KMS-11 (cell line): ENCODE measurements at regions not wholly inside any gene's neighbourhood (a gene's known extent, or its start where the extent isn't known, plus 50 kb on each side); places are given as distances from the start of the nearest gene placed in this dataset.

ENCODE experiments used
- H2AFZ ChIP-seq: fragments of 200-600 bp; sonication (generic); 2 replicates; pipeline ENCODE4 v1.6.1; 2016; ENCODE audit warnings: antibody characterized with exemption, mixed run types, low read depth
- H3K27ac ChIP-seq: fragments of 200-600 bp; sonication (generic); 2 replicates; pipeline ENCODE4 v1.6.1; 2016; ENCODE audit warnings: mild to moderate bottlenecking, mixed run types
- H3K27me3 ChIP-seq: fragments of 200-600 bp; sonication (generic); 2 replicates; pipeline ENCODE4 v1.6.1; 2017; ENCODE audit warnings: mild to moderate bottlenecking, low read depth, mixed run types, moderate library complexity; ENCODE audit not compliant: insufficient read depth
- H3K36me3 ChIP-seq: fragments of 200-600 bp; sonication (generic); 2 replicates; pipeline ENCODE4 v1.6.1; 2017; ENCODE audit warnings: mild to moderate bottlenecking, mixed run types; ENCODE audit not compliant: insufficient read depth
- H3K4me1 ChIP-seq: fragments of 200-600 bp; sonication (generic); 2 replicates; pipeline ENCODE4 v1.6.1; 2016; ENCODE audit warnings: mild to moderate bottlenecking, low read depth, mixed run types; ENCODE audit not compliant: poor library complexity, severe bottlenecking
- H3K4me2 ChIP-seq: fragments of 200-600 bp; sonication (generic); 2 replicates; pipeline ENCODE4 v1.7.0; 2016; ENCODE audit warnings: mild to moderate bottlenecking, mixed run types
- H3K4me3 ChIP-seq: fragments of 200-600 bp; sonication (generic); IDR thresholded peaks from 2 replicates; pipeline ENCODE4 v1.6.1; 2017; ENCODE audit warnings: low read depth, low read length, mixed read lengths; ENCODE audit not compliant: insufficient read depth
- H3K79me2 ChIP-seq: fragments of 200-600 bp; sonication (generic); 2 replicates; pipeline ENCODE4 v1.6.1; 2016; ENCODE audit warnings: low read depth, mixed run types; ENCODE audit not compliant: insufficient read depth
- H3K9ac ChIP-seq: fragments of 200-600 bp; sonication (generic); 2 replicates; pipeline ENCODE4 v1.6.1; 2016; ENCODE audit warnings: mild to moderate bottlenecking, mixed run types
- H4K20me1 ChIP-seq: fragments of 200-600 bp; sonication (generic); 2 replicates; pipeline ENCODE4 v1.6.1; 2016; ENCODE audit warnings: mild to moderate bottlenecking, mixed run types; ENCODE audit not compliant: insufficient read depth
- TF ChIP-seq, protein P1 (sequence below): fragments of 200-600 bp; sonication (generic); conservative IDR thresholded peaks from 2 replicates; pipeline ENCODE4 v1.6.1; 2017; ENCODE audit warnings: low read depth, mild to moderate bottlenecking, antibody characterized with exemption, low read length, moderate library complexity, mixed read lengths

GRCh38 chr2:16085073-16085472 is 144.7 kb downstream of the MYCN start:
- no peaks in the 10 kb centered on the region for H4K20me1 ChIP-seq
- no peaks in the 10 kb centered on the region for H3K4me1 ChIP-seq
- H3K4me3 ChIP-seq: no peak overlapping the region
- TF ChIP-seq, protein P1, sequence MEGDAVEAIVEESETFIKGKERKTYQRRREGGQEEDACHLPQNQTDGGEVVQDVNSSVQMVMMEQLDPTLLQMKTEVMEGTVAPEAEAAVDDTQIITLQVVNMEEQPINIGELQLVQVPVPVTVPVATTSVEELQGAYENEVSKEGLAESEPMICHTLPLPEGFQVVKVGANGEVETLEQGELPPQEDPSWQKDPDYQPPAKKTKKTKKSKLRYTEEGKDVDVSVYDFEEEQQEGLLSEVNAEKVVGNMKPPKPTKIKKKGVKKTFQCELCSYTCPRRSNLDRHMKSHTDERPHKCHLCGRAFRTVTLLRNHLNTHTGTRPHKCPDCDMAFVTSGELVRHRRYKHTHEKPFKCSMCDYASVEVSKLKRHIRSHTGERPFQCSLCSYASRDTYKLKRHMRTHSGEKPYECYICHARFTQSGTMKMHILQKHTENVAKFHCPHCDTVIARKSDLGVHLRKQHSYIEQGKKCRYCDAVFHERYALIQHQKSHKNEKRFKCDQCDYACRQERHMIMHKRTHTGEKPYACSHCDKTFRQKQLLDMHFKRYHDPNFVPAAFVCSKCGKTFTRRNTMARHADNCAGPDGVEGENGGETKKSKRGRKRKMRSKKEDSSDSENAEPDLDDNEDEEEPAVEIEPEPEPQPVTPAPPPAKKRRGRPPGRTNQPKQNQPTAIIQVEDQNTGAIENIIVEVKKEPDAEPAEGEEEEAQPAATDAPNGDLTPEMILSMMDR: no peak
- H2AFZ ChIP-seq: no peak overlapping the region
- no peak overlapping the region for H3K27ac ChIP-seq
- no peaks in the 10 kb centered on the region for H3K36me3 ChIP-seq
- H3K4me2 ChIP-seq: no peak overlapping the region
- no peaks in the 10 kb centered on the region for H3K27me3 ChIP-seq
- H3K79me2 ChIP-seq: no peaks in the 10 kb centered on the region
- H3K9ac ChIP-seq: no peak overlapping the region

DNA sequence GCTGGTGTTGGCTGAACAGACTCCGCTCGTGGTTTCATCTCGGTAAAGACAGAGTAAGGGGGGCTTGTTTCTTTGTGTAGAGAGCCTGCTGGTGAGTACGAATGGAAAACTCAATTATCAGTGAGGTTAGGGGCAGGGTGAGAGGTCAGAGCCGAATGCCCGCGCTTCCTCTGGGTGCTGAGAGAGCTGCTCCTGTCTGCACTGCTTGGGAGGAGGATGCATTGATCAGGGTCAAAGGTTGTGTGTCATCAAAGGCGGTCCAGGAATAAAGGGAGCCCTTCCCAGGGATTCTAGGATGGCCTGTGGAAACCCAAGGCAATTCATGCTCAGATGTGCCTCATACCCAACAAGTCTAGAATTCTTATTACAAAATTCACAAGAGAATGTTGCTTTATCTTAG is 143.9 kb downstream of the MYCN start:
- H3K4me2 ChIP-seq: no peak overlapping the region
- H3K4me1 ChIP-seq: no peaks in the 10 kb centered on the region
- no peaks in the 10 kb centered on the region for H4K20me1 ChIP-seq
- no peaks in the 10 kb centered on the region for H3K36me3 ChIP-seq
- TF ChIP-seq, protein P1: no peak
- no peak overlapping the region for H3K9ac ChIP-seq
- H2AFZ ChIP-seq: no peak overlapping the region
- no peak overlapping the region for H3K4me3 ChIP-seq
- no peak overlapping the region for H3K27ac ChIP-seq
- no peaks in the 10 kb centered on the region for H3K79me2 ChIP-seq
- H3K27me3 ChIP-seq: no peaks in the 10 kb centered on the region

- Histone ChIP-seq H2AFZ (no peak overlapping the region), H3K27me3 (no peaks in the 10 kb centered on the region), H3K4me1 (no peaks in the 10 kb centered on the region)
These were observed 141.9 kb downstream of the MYCN start for GRCh38 chr2:16082276-16082675.

GRCh38 chr2:16081316-16082200 is 141.2 kb downstream of the MYCN start:
- Histone ChIP-seq H3K27me3 (no peaks in the 10 kb centered on the region), H2AFZ (no peak overlapping the region), H3K4me2 (no peak overlapping the region), H3K4me3 (no peak overlapping the region), H4K20me1 (no peaks in the 10 kb centered on the region), H3K4me1 (no peaks in the 10 kb centered on the region), H3K36me3 (no peaks in the 10 kb centered on the region), H3K27ac (no peak overlapping the region), H3K9ac (no peak overlapping the region), H3K79me2 (no peaks in the 10 kb centered on the region)
- TF ChIP-seq, protein P1: no peak

More at GRCh38 chr2:16082276-16082675, 141.9 kb downstream of the MYCN start:
- Histone ChIP-seq H3K79me2 (no peaks in the 10 kb centered on the region), H4K20me1 (no peaks in the 10 kb centered on the region), H3K4me3 (no peak overlapping the region), H3K4me2 (no peak overlapping the region), H3K27ac (no peak overlapping the region), H3K9ac (no peak overlapping the region), H3K36me3 (no peaks in the 10 kb centered on the region)
- TF ChIP-seq, protein P1: no peak
